PFSK-1 (cell line): ENCODE measurements at regions not wholly inside any gene's neighbourhood (a gene's known extent, or its start where the extent isn't known, plus 50 kb on each side); places are given as distances from the start of the nearest gene placed in this dataset.

Experiments
- POLR2AphosphoS5 ChIP-seq: IDR thresholded peaks from 2 replicates; pipeline ENCODE4 v1.6.1; 2012; ENCODE audit warnings: low read depth, mild to moderate bottlenecking, control low read depth, low read length, moderate library complexity
- SIN3A ChIP-seq: IDR thresholded peaks from 2 replicates; pipeline ENCODE4 v1.6.1; 2012; ENCODE audit warnings: mild to moderate bottlenecking, low read length, moderate library complexity, borderline replicate concordance; ENCODE audit not compliant: insufficient read depth
- TAF1 ChIP-seq: IDR thresholded peaks from 2 replicates; pipeline ENCODE4 v1.6.1; 2012; ENCODE audit warnings: low read length, control low read depth, borderline replicate concordance; ENCODE audit not compliant: insufficient read depth
- TF ChIP-seq, protein P1 (sequence below), 2 experiments: IDR thresholded peaks; 2 replicates each; pipeline versions ENCODE4 v1.6.1 to v1.8.0; 2011 to 2012; ENCODE audit warnings: low read depth in 2 of 2, low read length in 2 of 2, control low read depth in 1 of 2, inconsistent platforms in 1 of 2, mild to moderate bottlenecking in 1 of 2, moderate library complexity in 1 of 2; ENCODE audit not compliant: insufficient read depth in 1 of 2

DNA sequence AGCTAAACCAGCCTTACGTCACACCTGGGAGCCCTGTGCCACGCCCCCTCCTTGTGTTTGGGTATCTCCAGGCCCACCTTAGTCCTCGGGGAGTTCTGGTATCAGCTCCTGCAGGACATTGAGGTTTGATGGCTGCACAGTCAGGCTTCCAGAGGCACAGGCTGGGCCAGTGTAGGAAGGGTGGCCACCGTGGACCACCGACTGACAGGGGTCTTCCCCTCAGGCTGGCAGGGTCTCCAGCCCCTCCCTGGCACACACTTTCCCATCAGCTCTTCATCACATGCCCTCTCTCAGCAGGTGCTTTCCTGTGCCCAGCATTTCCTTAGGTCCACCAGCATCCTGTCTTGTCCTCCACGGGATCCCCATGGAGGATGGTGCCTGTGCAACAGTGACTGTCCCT is 413.1 kb downstream of the TCERG1L start:
- TF ChIP-seq, protein P1, sequence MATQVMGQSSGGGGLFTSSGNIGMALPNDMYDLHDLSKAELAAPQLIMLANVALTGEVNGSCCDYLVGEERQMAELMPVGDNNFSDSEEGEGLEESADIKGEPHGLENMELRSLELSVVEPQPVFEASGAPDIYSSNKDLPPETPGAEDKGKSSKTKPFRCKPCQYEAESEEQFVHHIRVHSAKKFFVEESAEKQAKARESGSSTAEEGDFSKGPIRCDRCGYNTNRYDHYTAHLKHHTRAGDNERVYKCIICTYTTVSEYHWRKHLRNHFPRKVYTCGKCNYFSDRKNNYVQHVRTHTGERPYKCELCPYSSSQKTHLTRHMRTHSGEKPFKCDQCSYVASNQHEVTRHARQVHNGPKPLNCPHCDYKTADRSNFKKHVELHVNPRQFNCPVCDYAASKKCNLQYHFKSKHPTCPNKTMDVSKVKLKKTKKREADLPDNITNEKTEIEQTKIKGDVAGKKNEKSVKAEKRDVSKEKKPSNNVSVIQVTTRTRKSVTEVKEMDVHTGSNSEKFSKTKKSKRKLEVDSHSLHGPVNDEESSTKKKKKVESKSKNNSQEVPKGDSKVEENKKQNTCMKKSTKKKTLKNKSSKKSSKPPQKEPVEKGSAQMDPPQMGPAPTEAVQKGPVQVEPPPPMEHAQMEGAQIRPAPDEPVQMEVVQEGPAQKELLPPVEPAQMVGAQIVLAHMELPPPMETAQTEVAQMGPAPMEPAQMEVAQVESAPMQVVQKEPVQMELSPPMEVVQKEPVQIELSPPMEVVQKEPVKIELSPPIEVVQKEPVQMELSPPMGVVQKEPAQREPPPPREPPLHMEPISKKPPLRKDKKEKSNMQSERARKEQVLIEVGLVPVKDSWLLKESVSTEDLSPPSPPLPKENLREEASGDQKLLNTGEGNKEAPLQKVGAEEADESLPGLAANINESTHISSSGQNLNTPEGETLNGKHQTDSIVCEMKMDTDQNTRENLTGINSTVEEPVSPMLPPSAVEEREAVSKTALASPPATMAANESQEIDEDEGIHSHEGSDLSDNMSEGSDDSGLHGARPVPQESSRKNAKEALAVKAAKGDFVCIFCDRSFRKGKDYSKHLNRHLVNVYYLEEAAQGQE (IDR thresholded peaks at IDR 0.05; ENCODE audit: insufficient read depth in 1 of 2, low read depth in 2 of 2, low read length in 2 of 2), result no peak
- TF ChIP-seq TAF1, result no peak
- no peak for TF ChIP-seq POLR2AphosphoS5
- TF ChIP-seq SIN3A, result no peak
